ENCODE measurements at regions not wholly inside any gene's neighbourhood (a gene's known extent, or its start where the extent isn't known, plus 50 kb on each side); places are given as distances from the start of the nearest gene placed in this dataset.

DNA sequence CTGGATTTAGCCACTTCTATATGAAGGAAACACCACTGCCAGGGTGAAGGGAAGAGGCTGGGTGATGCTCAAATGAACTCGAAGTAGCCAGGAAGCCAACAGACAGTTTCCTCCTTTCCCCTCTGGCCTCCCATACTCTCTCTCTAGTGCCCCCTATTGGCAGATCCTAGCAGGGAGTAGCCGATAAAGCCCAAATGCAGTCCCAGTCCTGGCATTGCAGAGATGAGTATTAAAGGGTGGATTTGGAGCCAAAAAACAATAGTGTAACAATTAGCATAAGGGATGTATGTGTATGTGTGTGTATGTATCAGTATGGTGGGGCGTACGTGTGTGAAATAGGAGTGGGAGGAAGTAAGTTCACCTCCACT is 213.8 kb upstream of the LDB2 start:
- no peak for DNase-seq (ENCODE audit: low read depth in 2 of 2)

DNA sequence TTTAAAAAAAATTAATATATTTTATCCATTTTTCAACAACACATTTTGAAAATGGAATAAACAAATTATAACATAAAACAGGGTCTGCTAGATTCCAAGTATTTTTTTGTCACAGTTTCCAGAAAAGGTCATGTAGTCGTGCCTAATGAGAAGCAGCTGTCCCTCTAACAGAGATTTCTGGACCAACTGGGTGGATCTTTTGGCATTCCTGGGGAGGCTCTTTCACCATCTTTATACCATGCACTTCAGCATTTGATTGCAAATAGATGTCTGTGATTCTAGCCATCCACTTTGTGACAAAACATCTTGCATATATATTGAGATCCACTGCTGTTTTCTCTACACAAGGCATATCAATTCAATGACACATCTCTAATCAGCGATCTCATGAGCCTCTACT is 210.7 kb upstream of the LDB2 start:
- DNase-seq (ENCODE audit: low read depth in 2 of 2) = no peak

DNA sequence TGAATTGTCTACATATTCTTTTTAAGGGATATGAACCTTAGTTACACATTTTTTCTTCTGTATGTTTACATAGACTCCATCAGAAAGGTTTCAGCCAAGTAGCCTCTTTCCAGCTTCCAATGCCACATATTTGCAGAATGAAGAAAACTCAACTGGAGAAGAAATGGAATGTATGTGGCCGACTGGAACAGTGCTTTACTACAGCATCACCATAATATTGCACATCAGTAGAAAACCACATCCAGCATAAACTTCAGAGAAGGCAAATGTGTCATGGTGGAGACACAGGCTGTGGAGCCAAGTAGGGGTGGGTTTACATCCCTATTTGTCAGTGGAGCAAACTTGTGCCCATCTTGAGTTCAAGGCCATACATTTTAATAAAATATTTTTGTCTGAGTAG is 204.8 kb upstream of the LDB2 start:
- no peak for DNase-seq (ENCODE audit: low read depth in 2 of 2)

DNA sequence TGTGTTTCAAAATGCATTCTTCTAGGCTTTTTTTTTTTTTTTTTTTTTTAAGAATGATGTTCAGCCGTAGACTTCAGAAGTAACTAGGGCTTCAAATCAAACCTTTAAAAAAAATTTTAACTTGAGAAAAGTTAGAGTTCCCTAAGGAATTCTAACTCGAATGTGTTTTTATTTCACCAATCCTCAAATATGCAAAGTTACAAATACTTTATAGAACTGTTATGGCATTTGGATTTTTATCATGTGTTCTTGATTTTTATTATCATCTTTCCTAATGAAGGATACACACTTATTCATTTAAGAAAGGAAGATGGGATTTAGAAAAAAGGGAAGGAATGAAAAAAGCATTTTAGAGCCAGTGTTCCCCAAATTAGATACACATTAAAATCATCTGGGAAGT is 200.6 kb upstream of the LDB2 start:
- DNase-seq (ENCODE audit: low read depth in 2 of 2) = no peak

DNA sequence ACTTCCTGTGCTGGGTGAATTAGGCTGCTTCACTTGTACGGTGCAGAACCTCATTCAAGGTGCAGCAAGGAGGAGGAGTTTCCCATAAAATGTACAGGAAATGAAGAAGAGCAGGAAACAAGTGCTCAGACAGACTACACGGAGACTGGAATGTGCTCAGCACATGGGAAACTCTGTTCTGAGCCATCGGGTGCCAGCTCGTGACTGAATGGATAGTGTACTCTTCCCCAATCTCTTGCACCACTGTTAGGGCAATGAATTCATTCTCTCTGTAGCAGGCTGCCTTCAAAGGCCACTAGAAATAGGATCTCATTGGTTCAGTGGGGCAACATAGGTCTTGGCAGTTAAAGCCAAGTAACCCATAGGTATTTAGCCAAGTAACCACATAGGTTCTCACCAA is 200.0 kb upstream of the LDB2 start:
- no peak for DNase-seq (ENCODE audit: low read depth in 2 of 2)

DNA sequence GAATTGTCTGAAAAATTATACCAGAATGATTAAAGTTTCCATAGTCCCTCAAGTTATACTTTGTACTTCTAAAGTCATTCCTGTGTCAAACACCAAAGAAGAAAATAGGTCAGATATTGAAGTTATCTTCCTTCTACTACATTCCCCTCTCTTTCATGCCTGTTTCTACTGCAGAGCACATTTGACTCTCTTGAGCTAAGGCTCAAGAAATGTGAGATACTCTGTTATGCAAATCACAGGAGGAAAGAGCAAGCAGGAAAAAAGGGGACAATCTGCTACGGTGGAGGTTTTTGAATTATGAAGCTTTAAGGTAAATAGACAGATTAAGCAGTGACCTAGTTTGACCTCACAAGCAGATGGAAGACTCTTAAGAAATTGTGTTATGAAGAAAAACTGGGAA is 198.9 kb upstream of the LDB2 start:
- no peak for DNase-seq (ENCODE audit: low read depth in 2 of 2)

DNA sequence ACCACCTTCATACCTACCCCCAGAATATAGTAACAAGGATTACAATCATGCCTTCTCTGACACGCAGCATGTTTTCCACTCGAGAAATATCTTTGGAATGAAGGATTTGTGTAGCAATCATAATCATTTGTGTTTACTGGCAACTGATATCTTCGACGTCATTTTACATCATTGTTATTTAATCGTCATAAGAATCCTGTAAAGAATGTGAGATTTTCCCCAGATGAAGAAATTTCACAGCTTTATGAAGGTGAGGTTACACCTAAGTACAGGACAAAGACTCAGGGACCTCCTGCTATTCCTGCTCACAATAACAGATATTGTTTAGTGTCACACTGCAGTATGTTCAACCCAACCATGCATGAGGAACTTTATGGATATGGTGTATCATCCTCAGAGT is 198.2 kb upstream of the LDB2 start:
- no peak for DNase-seq (ENCODE audit: low read depth in 2 of 2)

DNA sequence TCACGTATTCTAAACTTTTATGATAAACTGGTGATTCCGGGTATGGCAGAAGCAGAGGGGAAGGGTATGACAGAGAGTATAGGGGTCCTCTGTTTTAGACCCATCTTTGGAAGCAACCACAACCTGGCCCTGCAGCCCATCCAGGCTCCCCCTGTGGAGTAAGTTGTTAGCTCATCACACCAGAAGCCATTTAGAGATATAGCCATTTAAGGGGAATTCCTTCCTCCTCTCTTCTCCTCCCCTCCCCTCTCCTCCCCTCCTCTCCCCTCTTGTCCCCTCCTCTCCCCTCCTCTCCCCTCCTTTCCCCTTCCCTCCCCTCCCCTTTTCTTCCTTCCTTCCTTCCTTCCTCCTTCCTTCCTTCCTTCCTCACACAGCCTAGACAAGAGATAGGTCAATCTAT is 197.3 kb upstream of the LDB2 start:
- no peak for DNase-seq (ENCODE audit: low read depth in 2 of 2)

DNA sequence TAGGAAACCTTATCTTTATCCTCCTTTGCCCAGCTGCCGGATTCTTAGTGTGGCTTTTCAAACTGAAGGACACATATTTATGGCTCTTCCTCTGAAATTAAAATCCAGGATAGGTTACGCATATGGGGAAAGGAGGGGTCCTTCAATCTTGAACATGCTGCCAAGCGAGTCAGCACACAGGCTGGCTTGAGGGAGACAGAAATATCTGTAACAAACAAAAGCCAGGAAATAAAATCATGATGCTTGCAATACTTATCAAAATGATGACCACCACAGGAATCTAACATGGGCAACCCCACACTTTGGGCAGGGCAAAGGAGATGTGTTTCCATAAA is 196.4 kb upstream of the LDB2 start:
- DNase-seq (ENCODE audit: low read depth in 2 of 2) = no peak

DNA sequence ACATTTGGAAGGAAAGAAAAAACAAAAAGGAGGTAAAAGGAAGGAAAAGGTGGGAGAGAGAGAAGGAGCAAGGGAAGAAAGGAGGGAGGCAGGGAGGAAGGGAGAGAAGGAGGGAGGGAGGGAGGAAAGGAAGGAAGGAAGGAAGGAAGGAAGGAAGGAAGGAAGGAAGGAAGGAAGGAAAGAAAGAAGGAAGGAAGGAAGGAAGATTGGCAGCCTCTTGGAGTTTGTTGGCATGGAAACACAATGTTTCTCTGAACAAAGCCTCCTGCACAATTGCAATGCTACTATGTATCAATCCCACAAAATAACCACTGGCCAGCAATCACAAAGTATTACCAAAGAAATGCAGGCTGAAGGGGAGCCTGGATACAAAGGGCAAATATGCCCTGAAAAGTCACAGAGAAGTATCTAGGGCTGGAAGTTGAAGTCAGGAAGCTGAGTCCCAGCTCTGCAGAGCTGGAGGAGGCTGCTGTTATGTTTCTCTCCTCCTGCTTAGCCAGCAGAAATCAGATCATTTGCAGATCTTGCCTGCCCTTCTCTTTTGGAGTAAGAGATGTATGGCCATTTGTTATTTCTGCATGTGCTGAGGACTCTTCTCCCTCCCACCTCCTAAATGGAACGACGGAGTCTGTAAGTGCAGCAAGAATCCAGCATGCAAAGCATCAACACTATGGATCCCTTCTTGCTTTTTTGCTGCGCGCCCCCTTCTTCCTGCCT is 195.9 kb upstream of the LDB2 start:
- DNase-seq (ENCODE audit: low read depth in 2 of 2) = no peak

DNA sequence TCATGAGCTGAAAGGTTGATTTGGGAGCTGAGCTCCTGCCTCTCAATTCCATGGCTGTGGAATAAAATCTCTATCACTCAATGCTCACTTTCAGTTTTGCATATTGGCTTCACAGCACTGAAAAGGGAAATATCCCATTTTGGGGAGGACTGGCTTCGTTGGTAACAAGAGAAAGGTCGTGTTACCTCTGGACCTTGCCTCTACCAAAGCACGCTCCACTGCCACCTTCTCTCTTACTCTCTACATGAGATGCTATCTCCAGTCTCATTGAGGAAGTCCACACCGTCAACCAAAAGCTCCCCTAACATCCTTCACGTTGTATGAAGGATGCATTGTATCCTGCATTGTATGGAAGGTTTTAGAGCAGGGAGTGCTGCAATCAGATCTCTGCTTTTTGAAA is 195.0 kb upstream of the LDB2 start:
- no peak for DNase-seq (ENCODE audit: low read depth in 2 of 2)

DNA sequence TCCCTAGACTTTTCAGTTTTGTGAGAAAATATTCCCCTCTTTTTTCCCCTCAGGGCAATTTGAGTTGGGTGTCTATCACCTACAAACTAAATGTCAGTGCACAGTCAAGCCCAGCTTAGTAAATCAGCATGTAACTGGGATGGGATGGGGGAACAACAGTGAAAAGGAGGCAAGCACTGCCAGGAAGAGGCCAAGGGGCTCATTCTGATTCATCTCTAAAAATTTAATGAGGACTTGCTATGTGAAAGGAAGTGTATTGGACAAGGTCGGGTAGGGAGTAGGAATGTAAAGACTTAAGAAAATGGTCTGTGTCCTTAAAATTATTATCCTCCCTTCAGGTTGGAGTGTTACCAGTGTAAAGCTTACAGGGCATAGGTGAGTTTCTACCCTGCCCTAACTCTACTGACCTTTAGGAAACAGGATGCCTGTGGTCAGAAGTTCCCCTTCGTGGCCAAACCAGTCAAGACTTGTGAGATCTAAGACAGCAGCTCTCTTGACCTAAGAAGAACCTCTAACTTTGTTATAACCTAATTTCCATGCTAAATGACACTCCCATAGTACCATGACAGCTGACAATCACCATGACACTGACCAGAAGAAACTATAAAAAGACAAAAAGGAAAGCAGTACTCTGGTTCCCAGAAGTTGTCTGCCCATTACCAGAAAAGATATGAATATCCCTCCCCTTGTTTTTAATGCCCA is 194.4 kb upstream of the LDB2 start:
- no peak for DNase-seq (ENCODE audit: low read depth in 2 of 2)

DNA sequence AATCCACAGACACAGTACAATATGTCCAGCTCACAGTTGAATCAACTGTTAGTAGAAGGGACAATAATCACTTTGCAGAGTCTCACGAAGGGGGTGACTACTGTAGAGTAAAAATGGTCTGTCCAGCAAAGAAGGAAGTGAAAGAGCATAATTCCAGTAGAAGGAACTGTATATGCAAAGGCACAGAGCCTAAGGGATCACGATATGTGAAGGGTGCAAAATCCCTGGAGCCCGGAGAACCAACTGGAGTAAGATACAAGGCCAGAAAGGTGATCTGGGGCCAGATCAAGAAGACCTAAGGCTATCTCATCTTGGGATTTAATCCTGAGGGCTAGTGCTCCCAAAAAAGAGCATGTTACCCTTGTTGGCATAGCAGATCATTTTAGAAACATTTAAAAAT is 192.7 kb upstream of the LDB2 start:
- no peak for DNase-seq (ENCODE audit: low read depth in 2 of 2)

DNA sequence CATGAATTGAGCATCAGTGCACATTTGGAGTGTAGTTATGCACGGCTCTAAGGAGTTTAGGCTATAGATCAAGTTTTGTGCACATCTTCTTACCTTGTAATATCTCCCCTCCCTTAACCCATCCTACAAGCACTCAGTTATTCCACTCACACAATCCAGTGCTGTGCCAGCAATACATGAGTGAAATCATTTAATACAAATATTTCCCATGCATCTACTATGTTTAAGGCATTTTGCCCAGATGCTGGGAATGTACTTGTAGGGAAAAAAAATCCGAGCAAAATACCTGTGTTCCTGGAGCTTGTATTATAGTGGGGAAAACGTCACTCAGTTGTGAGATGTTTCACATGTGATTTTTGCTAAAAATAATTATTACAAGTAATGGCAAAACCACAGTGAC is 191.6 kb upstream of the LDB2 start:
- DNase-seq (ENCODE audit: low read depth in 2 of 2) = no peak

DNA sequence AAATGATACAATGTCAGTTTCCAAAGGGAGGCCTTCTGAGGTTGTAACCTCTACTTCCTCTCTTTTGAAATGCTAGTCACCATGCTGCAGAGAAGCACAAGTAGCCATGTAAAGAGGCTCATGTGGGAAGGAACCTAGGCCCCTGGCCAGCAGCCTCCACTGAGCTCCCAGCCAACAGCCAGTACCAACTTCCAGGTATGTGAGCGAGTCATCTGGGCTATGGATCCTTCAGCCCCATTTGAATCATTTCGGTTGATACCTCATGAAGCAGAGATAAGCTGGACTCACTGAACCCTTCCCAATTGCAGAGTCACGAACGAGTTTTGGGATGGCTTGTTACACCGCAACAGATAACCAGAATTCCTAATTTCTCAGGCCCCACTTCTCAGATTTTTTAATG is 187.0 kb upstream of the LDB2 start:
- DNase-seq (ENCODE audit: low read depth in 2 of 2) = no peak

DNA sequence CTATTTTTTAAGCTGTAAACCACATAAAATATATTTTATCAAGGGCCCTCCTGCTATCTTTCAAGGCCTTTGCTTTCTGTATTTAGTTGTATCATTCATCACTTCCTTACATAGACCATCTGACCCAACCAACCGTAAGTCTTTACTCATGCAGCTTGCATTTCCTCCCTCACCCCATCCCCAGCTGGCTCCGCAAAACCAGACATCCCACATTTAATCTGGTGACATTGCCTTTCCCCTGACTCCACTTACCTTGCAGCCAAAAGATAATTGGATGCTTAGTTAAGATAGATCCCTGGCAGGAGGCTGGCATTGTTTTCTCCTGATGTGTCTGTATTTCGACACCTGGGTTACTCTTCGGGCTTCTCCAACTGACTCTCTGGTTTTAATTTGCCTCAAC is 183.7 kb upstream of the LDB2 start:
- DNase-seq (ENCODE audit: low read depth in 2 of 2) = no peak

DNA sequence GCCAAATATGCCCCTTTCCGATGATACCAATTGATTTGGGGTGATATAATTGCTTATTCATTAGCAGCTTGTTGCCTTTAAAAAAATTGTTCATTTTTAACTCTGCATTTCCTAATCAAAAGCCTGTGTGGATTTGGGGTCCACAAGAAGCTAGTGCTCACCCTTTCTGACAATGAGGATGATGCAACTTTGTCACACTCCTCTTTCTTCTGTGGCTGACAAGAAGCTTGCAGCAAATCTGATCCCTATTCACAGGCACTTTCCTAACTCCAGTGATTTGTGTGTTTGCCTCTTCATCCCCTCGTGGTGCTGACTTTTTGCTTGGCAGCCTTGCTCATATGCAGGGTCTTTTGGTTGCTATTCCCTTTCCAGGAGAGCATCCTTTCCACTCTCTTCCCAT is 182.7 kb upstream of the LDB2 start:
- DNase-seq (ENCODE audit: low read depth in 2 of 2) = no peak

DNA sequence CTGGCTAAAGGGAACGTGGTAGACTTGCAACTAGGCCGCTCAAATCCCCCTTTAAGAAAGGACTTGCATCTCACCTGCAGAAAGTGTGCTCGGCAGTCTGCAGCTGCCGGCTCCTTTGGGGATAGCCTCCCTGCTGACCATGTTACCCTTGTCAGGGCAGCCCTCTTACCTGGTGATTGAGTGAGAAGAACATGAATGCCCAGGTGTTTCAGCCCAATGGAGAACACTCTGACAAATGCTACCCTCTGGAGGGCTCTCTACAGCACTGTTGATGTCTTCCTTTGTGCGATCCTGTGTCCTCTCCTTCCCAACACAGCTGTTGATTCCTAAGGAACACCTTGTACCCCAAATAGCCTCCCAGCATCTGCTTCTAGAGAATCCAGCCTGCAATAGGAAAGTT is 178.7 kb upstream of the LDB2 start:
- no peak for DNase-seq (ENCODE audit: low read depth in 2 of 2)

DNA sequence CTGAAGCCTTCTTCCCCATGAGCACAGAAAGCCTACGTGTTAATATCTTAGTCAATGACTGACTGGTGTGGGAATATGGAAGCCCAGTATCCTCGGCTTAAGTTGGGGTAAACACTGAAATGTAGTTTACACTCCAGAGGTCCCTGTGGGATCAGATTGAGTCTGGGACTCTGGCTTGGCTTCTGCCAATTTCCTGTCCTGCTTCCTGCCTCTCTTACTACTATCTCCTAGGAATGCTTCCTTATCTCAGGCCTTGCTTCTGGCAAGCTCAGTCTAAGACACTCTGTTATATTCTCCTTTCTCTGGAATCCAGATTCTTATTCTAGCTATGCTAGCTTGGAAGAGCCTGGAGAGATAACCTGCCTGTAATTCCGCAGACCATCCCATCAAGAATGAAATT is 174.0 kb upstream of the LDB2 start:
- no peak for DNase-seq (ENCODE audit: low read depth in 2 of 2)

DNA sequence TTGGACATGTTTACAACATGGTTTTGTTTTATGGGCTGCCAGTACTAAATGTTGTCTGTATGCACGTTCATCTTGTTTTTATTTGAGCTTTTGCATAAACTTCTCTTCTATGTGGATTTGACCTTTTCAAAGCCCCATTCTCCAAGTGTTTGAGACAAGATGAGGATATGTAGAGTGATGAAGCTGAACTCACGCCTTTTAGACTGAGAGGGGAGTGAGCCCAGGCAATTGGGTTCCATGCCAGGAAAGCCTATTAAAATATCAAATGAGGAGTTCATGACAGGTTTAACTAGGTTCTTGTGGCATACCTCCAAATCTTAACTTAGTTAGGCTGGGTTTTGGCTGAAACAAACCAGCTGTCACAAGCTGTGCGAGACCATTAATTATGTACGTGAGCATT is 170.4 kb upstream of the LDB2 start:
- DNase-seq (ENCODE audit: low read depth in 2 of 2) = no peak

DNA sequence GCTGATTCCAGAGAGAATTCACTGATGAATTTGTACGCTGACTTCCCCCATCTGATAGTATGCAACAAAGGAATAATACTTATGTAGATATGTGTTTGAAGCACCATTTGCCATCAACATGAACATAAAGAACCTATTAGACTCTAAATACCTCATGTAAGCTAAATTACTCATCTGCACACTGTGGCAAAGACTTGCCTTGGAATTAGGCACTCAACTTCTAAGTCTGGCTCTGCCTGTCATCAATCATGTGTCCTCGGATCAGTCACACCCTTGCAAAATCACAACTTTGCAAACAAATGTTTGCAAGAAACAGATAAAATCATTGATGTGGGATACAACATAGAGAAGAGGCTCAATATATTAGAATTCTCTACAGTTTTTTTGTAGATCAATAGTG is 169.9 kb upstream of the LDB2 start:
- DNase-seq (ENCODE audit: low read depth in 2 of 2) = no peak

DNA sequence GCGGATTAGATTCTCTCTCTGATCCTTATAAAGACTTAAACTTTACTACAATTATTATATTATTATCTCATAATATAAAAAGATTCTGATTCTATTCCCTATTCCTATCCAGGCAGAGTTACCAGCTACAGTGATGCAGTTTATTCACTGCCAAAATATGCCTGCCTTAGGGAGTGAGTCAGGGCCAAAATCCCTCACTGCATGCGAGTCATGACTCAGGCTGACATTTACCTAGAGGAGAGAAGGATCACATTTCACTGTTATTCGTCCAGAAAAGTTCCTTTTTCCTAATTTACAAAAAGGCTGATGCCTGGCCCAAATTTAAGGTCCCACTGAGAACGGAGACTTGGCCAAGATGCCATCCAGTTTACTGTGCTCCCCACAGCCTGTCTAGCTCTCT is 168.5 kb upstream of the LDB2 start:
- DNase-seq (ENCODE audit: low read depth in 2 of 2) = no peak

DNA sequence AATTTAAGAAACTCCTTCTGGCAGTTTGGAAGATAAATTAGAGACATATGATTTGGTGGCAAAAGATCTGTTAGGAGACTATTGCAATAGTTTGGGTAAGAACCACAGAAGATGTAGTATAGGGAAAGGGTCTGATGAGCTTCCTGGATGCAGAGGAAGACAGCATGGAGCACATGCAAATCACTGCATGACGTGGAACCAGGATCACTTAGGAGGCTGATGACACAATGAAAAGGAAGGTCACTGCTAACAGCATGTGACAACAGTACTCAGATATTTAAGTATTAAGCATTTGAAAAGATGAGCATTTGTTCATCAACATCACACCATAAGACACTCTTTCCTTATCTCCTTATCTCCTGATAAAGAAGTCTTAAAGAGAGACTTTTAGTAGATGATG is 167.8 kb upstream of the LDB2 start:
- no peak for DNase-seq (ENCODE audit: low read depth in 2 of 2)

DNA sequence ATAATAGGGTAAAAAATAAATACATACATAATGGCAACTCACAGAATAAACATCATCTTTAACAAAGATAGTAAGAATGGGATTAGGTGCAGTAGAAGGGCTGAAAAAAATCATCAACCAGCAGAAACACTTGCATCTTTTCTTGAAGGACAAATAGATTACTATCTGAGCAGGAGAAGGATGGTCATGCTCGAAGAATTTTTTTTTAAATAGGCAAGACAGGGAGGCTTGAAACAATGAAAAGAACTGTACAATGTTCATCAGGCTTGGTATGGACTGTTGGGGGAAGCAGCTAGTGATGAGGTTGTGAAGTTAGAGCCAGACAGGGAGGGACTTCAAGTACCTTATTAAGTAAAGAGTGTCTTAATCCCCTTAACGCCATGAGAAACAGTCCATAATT is 167.4 kb upstream of the LDB2 start:
- no peak for DNase-seq (ENCODE audit: low read depth in 2 of 2)
